Chondrocyte (in vitro differentiated cells): ENCODE measurements at regions not wholly inside any gene's neighbourhood (a gene's known extent, or its start where the extent isn't known, plus 50 kb on each side); places are given as distances from the start of the nearest gene placed in this dataset.
"Not testable (repeated sequence)": the region's sequence is repeated elsewhere in the genome, so short reads cannot be mapped to it uniquely, and the experiment has no call there.

ENCODE experiments used
- DNase-seq: peaks from one replicate; pipeline ENCODE4 v3.0.0; 2021; ENCODE audit warnings: mixed read lengths, low spot score
- H3K27ac Mint-ChIP-seq: one replicate; pipeline ENCODE4 v1.8.0; 2021; ENCODE audit warnings: mild to moderate bottlenecking, moderate library complexity, mixed read lengths; ENCODE audit not compliant: unreplicated experiment
- H3K27me3 Mint-ChIP-seq: 2 replicates; pipeline ENCODE4 v1.8.0; 2021; ENCODE audit warnings: low read depth, mixed read lengths
- H3K36me3 Mint-ChIP-seq: 2 replicates; pipeline ENCODE4 v1.8.0; 2021; ENCODE audit warnings: low read depth, mixed read lengths
- H3K4me1 Mint-ChIP-seq: 2 replicates; pipeline ENCODE4 v1.8.0; 2021; ENCODE audit warnings: low read depth, mild to moderate bottlenecking, mixed read lengths
- H3K4me3 Mint-ChIP-seq: one replicate; pipeline ENCODE4 v1.8.0; 2021; ENCODE audit warnings: mild to moderate bottlenecking, moderate library complexity, mixed read lengths; ENCODE audit not compliant: unreplicated experiment
- H3K9me3 Mint-ChIP-seq: 2 replicates; pipeline ENCODE4 v1.8.0; 2021; ENCODE audit warnings: low read depth, mixed read lengths
- CTCF ChIP-seq: fragments of 200-600 bp; sonication (generic); IDR thresholded peaks from 2 replicates; pipeline ENCODE4 v1.5.0; 2021; ENCODE audit warnings: antibody characterized with exemption, mild to moderate bottlenecking, moderate library complexity

- Mint-ChIP-seq H3K36me3 (no peaks in the 10 kb centered on the region), H3K9me3 (peaks cover 9% of the 10 kb centered on the region)
- TF ChIP-seq CTCF: no peak
Observed at GRCh38 chr10:16231734-16232435, 204.9 kb upstream of the PTER start.

GRCh38 chr10:16232441-16232840, 204.4 kb upstream of the PTER start:
- Mint-ChIP-seq H3K27me3 (no peaks in the 10 kb centered on the region), H3K36me3 (no peaks in the 10 kb centered on the region), H3K4me1 (no peaks in the 10 kb centered on the region), H3K9me3 (peaks cover 8% of the 10 kb centered on the region), H3K4me3 (no peak overlapping the region), H3K27ac (no peak overlapping the region)
- TF ChIP-seq CTCF: no peak
- no peak for DNase-seq

More at GRCh38 chr10:16231734-16232435, 204.9 kb upstream of the PTER start:
- Mint-ChIP-seq H3K27ac (no peak overlapping the region), H3K4me3 (no peak overlapping the region), H3K4me1 (no peaks in the 10 kb centered on the region), H3K27me3 (no peaks in the 10 kb centered on the region)
- no peak for DNase-seq

- H3K27me3 Mint-ChIP-seq: no peaks in the 10 kb centered on the region
- no peak overlapping the region for H3K4me3 Mint-ChIP-seq
- H3K4me1 Mint-ChIP-seq: no peaks in the 10 kb centered on the region
- no peak for DNase-seq
- H3K27ac Mint-ChIP-seq: no peak overlapping the region
- no peaks in the 10 kb centered on the region for H3K36me3 Mint-ChIP-seq
- no peaks in the 10 kb centered on the region for H3K9me3 Mint-ChIP-seq
- TF ChIP-seq CTCF: no peak
Observed at GRCh38 chr10:16234916-16235315, 201.9 kb upstream of the PTER start.

- Mint-ChIP-seq H3K9me3 (peaks cover 5% of the 10 kb centered on the region), H3K27ac (no peak overlapping the region), H3K36me3 (no peaks in the 10 kb centered on the region), H3K27me3 (no peaks in the 10 kb centered on the region), H3K4me1 (no peaks in the 10 kb centered on the region), H3K4me3 (no peak overlapping the region)
- no peak for DNase-seq
- no peak for TF ChIP-seq CTCF
Observed at GRCh38 chr10:16242446-16242845, 194.4 kb upstream of the PTER start.

- Mint-ChIP-seq H3K36me3 (no peaks in the 10 kb centered on the region), H3K9me3 (peaks cover 5% of the 10 kb centered on the region), H3K4me3 (no peak overlapping the region), H3K4me1 (no peaks in the 10 kb centered on the region), H3K27me3 (no peaks in the 10 kb centered on the region), H3K27ac (no peak overlapping the region)
- no peak for DNase-seq
- TF ChIP-seq CTCF: no peak
Observed at GRCh38 chr10:16242859-16243613, 193.8 kb upstream of the PTER start.

GRCh38 chr10:16250136-16250535, 186.7 kb upstream of the PTER start:
- H3K9me3 Mint-ChIP-seq, H3K27ac Mint-ChIP-seq, H3K36me3 Mint-ChIP-seq, H3K4me3 Mint-ChIP-seq, H3K27me3 Mint-ChIP-seq, DNase-seq, H3K4me1 Mint-ChIP-seq: not testable (repeated sequence)
